ENCODE measurements at regions not wholly inside any gene's neighbourhood (a gene's known extent, or its start where the extent isn't known, plus 50 kb on each side); places are given as distances from the start of the nearest gene placed in this dataset.

DNA sequence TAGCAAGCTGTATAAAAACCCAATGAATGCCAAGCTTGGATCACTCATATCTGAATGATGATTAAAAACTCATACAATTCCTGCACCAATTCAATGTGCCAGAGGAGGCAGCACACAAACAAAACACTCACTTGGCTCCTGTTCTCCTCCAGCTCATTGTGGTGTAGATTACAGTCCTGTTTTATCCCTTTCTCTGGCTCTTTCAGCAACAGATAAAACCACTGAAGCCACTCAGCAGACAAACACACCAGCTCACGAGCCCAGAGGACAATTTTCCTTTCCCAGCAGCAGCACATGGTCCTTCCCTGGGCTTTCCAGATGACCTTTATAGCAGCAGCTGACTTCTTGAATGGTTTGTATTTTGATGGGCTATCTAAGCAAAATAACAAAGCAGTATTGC, 107.3 kb upstream of the STARD3NL start:
- DNase-seq (ENCODE audit: low read depth in 2 of 2, low spot score in 1 of 2) = no peak

DNA sequence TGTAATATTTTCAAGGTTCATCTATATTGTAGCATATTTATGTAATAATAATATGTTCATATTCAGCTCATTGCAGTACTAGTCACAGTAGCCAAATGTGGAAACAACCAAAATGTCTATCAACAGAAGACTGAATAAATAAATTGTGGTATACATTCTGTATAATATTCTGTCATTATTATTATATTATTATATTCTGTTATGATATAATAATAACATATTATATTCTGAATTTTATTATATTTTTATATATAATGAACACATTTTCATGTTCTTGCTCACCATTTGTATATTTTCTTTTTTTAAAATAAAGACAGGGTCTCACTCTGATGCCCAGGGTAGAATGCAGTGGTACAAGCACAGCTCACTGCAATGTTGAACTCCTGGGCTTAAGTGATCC, 91.2 kb upstream of the STARD3NL start:
- no peak for DNase-seq (ENCODE audit: low read depth in 2 of 2, low spot score in 1 of 2)

DNA sequence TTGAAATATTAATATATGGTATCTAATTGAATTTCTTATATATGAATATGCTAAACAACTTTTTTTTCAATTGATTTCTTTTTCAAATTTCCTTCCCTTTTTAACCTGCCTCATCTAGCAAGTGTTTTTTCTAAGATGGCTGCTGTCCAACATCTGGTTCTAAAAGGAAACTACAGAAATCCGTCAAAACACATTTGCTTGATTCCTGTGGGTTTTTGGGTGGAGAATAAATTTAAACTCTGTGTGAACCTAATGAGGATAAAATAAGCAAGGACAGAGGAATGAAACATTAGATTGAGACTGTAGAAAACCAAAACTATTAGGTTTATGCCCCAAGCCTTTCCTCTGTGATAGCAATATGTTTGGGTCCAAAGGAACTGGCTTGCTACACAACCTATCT, 75.5 kb upstream of the STARD3NL start:
- no peak for DNase-seq (ENCODE audit: low read depth in 2 of 2, low spot score in 1 of 2)

DNA sequence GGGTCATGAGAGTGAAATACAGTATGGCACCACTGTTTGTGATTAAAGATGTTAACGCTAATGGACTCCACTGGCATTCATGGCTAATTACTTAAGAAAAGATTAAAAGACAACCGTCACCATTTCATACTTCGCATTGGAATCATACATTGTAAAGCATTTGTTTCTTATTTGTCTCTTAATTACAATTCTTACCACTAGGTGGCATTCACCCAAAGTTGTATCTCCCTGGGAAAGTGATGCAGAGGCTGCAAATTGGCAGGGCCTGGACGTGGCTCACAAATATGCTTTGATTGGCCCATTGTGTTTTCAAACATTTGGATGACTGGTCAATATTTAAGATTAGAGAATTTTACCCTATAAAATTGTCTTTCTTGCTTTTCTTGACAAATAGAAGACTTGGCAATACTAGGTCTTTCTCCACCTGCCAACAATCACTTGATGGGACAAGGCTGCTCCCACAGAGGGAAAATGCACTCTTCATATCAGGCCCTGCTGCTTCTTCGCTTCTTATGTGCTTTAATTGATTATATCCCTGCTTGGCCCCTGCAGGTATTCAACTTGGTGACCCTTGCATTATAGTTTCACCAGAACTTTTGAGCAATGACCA, 72.1 kb upstream of the STARD3NL start:
- peak in 1 of 2 donors; percentile 14 for DNase-seq (ENCODE audit: low read depth in 2 of 2, low spot score in 1 of 2)

DNA sequence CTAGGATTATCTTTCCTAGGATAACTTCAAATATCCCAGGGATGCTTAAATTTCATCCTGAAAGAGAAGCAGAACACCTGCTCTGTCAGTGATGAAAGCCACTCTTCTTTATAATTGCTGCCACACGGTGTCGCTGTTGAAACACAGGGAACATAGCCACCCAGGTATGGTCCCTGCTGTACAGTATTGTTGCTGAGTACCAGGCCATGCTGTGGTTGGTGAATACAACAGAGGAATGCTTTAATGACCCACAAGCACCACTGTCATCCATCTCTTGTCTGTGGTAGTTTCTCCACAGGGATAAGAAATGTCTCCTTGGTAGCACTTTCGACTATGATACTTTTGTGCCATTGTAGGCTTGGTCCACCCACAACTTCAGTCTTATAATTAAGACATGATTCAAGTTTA, 70.6 kb upstream of the STARD3NL start:
- DNase-seq (ENCODE audit: low read depth in 2 of 2, low spot score in 1 of 2) = peak; percentile 28 to 49

DNA sequence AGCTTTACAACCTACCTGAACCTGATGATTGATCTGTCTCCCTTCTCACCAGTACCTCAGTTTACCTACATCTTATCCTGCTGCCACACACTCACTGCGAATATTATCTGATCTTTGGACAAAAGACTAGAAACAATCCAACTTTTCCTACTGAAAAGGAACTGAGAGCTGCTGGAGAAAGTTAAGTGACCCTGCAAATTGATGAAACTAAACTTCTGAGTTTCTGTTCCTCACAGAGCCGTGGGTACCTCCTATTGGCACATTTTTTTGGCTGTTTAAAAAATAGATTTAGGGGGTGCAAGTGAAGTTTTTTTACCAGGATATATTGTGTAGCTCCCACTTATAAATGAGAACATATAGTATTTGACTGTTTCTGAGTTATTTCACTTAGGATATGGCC, 66.0 kb upstream of the STARD3NL start:
- no peak for DNase-seq (ENCODE audit: low read depth in 2 of 2, low spot score in 1 of 2)

DNA sequence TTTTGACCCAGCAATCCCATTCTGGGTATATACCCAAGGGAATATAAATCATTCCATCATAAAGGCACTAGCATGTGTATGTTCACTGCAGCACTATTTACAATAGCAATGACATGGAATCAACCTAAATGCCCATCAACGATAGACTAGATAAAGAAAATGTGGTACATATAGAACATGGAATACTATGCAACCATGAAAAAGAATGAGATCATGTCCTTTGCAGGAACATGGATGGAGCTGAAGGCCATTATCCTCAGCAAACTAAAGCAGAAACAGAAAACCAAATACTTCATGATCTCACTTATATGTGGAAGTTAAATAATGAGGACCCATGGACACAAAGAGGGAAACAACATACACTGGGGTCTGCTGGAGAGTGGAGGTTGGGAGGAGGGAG, 58.0 kb upstream of the STARD3NL start:
- no peak for DNase-seq (ENCODE audit: low read depth in 2 of 2, low spot score in 1 of 2)

DNA sequence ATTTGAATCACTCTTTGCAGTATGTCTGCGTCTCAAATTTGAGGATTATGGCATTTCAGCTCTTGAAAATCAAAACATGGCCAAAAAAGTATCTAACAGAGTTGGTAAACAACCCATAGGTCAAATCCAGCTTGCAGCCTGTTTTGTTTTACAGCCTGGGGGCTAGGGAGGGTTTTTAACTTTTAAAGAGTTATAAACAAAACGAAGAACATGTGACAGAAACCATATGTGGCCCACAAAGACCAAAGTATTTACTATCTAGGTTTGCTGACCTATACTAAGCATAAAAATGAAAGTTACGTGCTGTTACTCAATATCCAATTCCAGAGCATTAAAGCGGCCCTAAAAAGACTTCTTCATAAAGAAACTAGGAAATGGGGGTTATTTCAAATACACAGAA, 55.5 kb upstream of the STARD3NL start:
- no peak for DNase-seq (ENCODE audit: low read depth in 2 of 2, low spot score in 1 of 2)

DNA sequence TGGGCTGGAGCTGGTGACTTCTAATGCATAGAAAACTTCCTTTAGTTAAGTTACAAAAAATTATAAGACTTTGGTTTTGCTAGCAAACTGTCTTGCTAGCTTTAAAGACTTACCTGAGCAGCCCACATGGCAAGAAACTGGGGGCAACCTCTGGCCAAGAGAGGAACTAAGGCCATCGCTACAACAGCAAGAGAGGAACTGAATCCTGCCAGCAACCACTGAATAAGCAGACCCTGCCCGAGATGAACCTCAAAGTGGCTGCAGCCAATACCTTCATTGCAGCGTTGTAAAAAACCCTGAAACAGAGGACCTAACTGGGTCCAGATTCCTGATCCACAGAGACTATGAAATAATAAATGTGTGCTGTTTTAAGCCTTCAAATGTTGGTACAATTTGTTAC, 54.6 kb upstream of the STARD3NL start:
- DNase-seq (ENCODE audit: low read depth in 2 of 2, low spot score in 1 of 2) = no peak

DNA sequence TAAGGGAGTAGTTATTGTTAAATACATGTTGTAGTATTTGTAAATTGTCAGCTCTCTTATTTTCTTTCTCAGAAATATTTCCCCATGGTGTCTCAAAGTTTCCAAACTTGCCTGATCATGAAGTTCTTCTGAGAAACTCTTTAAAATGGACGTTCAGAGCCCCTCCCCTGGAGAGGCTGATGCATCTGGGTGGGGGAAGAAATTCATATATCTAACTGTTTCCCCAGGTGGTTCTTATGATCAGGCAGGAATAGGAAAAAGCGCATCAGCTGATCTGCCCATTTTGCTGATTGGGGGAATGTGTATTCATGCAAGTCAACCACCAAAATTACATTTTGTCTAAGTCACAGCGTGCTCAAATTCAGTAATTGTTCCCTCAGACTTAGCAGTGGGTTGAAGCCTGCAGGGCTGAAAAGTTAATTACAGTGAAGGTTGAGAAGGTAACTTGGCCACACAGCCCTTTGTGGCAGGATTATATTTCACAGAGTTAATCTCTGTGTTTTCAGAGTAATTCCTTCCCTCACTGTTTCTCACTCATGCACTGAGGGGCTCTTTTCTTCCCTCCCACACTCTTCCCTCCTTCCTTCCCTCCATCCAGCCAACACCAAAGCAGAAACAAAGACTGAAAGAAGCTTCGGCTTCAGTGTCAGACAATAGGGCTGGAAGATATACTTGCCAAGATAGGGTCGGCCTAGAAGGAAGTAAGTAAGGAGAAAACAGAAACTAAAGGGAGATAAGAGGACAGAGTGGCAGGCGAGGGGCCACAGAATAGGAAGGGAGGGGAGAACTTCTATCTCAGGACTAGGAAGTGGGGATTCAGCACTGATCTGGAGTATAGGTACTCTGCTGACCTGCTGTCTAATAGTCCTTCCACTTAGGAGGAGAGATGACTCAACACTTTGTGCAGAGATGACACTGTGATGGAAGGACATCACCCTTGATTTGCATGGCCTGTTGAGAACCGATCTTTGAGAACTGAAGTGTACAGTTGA, 50.5 kb upstream of the STARD3NL start:
- DNase-seq (ENCODE audit: low read depth in 2 of 2, low spot score in 1 of 2) = no peak

Data from stimulated activated CD8-positive, alpha-beta memory T cell treated with anti-CD3 and anti-CD28 coated beads, Interleukin-4, amount 100 ng/mL, for 4 hours (primary cell).